ENCODE measurements at regions not wholly inside any gene's neighbourhood (a gene's known extent, or its start where the extent isn't known, plus 50 kb on each side); places are given as distances from the start of the nearest gene placed in this dataset.

DNA sequence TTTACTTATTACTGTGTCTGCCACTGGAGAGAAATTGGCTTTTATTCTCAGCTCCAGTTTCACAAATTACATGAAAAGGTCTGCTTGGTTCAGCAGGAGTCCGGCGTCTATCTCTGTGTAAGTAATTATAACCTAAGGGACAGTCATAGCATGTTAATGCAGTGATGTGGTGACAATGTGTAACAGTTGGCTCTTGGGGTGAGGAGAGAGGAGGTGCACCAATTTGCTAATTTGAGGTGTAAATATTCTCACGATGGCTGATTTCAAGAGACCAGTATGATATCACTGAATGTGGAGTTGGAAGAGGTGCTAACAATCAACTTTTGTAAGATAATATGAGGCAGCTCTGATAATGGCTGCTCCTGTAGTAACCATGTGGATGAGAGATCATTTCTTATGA lies 86.1 kb downstream of the CTH start:
- no peaks in the 10 kb centered on the region for H3K9me3 ChIP-seq (ENCODE audit: control insufficient read depth in 1 of 2, insufficient read depth in 1 of 2, low read depth in 1 of 2, low read length in 2 of 2)
- no TSS peak for BruUV-seq (replicated peaks)
- no peaks in the 10 kb centered on the region for H3K79me2 ChIP-seq (ENCODE audit: insufficient read depth, low read length)
- no peaks in the 10 kb centered on the region for H3K9me2 ChIP-seq (ENCODE audit: insufficient read depth)
- no peak for TF ChIP-seq EZH2phosphoT487 (IDR thresholded peaks at IDR 0.05; ENCODE audit: borderline replicate concordance)
- no peak for TF ChIP-seq EZH2 (IDR thresholded peaks at IDR 0.05)
- no peak for TF ChIP-seq POLR2AphosphoS5 (IDR thresholded peaks at IDR 0.05; ENCODE audit: low read depth, low read length)
- TF ChIP-seq SIN3A (IDR thresholded peaks at IDR 0.05; ENCODE audit: low read depth) = no peak
- no peak for TF ChIP-seq CBX3 (IDR thresholded peaks at IDR 0.05; ENCODE audit: low read depth)
- TF ChIP-seq, protein P1, sequence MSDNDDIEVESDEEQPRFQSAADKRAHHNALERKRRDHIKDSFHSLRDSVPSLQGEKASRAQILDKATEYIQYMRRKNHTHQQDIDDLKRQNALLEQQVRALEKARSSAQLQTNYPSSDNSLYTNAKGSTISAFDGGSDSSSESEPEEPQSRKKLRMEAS (IDR thresholded peaks at IDR 0.05) = no peak
- H3K9ac ChIP-seq (ENCODE audit: low read length) = no peak overlapping the region
- ATAC-seq (no peak), DNase-seq (ENCODE audit: low read depth, low spot score) (no peak)
- intact Hi-C loops (cut with micrococcal nuclease) = no loop called here
- CTCF ChIA-PET = no interaction called here
- no peak overlapping the region for H3K4me3 ChIP-seq (replicated peaks in 1 of 2; ENCODE audit: low read depth in 1 of 2, low read length in 2 of 2)
- POLR2A ChIA-PET = no interaction called here
- no peaks in the 10 kb centered on the region for H3K4me1 ChIP-seq (ENCODE audit: control insufficient read depth in 1 of 2, insufficient read depth in 2 of 2, low read length in 2 of 2)
- H3K4me2 ChIP-seq (ENCODE audit: low read length) = no peak overlapping the region
- RAD21 ChIA-PET (ENCODE audit: low non-redundant PET in 1 of 2, low total read pairs in 2 of 2, uncharacterized antibody in 2 of 2, unreplicated experiment in 2 of 2) = no interaction called here
- no peak overlapping the region for H3K27ac ChIP-seq (ENCODE audit: low read depth, low read length)
- no peaks in the 10 kb centered on the region for H3K36me3 ChIP-seq (ENCODE audit: control insufficient read depth in 1 of 2, insufficient read depth in 2 of 2, low read length in 2 of 2)
- no peak overlapping the region for H2AFZ ChIP-seq (ENCODE audit: low read depth, low read length, poor library complexity, severe bottlenecking)
- no peaks in the 10 kb centered on the region for H4K20me1 ChIP-seq (ENCODE audit: insufficient read depth)
- H3K27me3 ChIP-seq (ENCODE audit: insufficient read depth, low read length) = no peaks in the 10 kb centered on the region

DNA sequence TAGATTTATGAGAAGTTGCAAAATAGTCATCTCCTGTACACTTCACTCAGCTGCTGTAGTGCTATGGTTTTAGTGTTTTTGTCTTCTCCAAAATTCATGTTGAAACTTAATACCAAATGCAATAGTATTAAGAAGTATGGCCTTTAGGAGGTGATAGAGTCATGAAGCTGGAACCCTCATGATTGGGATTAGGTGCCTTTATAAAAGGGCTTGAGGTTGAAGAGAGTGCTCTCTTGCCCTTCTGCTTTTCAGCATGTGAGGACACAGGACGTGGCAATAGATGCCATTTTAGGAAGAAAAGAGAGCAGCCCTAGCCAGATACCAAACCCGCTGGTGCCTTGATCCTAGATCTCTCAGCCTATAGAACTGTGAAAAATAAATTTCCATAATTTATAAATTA lies 87.6 kb downstream of the CTH start:
- no peak overlapping the region for H3K4me2 ChIP-seq (ENCODE audit: low read length)
- no peak overlapping the region for H3K9ac ChIP-seq (ENCODE audit: low read length)
- no peaks in the 10 kb centered on the region for H4K20me1 ChIP-seq (ENCODE audit: insufficient read depth)
- TF ChIP-seq ZFX (IDR thresholded peaks at IDR 0.05) (no peak), TCF7L2 (IDR thresholded peaks at IDR 0.05; ENCODE audit: borderline replicate concordance, extremely low read depth, insufficient read depth, insufficient read length) (no peak)
- H3K36me3 ChIP-seq (ENCODE audit: control insufficient read depth in 1 of 2, insufficient read depth in 2 of 2, low read length in 2 of 2) = no peaks in the 10 kb centered on the region
- H3K9me2 ChIP-seq (ENCODE audit: insufficient read depth) = no peaks in the 10 kb centered on the region
- DNase-seq (ENCODE audit: low read depth, low spot score) = no peak
- H2AFZ ChIP-seq (ENCODE audit: low read depth, low read length, poor library complexity, severe bottlenecking) = no peak overlapping the region
- no peaks in the 10 kb centered on the region for H3K9me3 ChIP-seq (ENCODE audit: control insufficient read depth in 1 of 2, insufficient read depth in 1 of 2, low read depth in 1 of 2, low read length in 2 of 2)
- no peaks in the 10 kb centered on the region for H3K4me1 ChIP-seq (ENCODE audit: control insufficient read depth in 1 of 2, insufficient read depth in 2 of 2, low read length in 2 of 2)
- ChIA-PET RAD21 (ENCODE audit: low non-redundant PET in 1 of 2, low total read pairs in 2 of 2, uncharacterized antibody in 2 of 2, unreplicated experiment in 2 of 2) (no interaction called here), POLR2A (no interaction called here), CTCF (no interaction called here)
- ATAC-seq = no peak
- no peak overlapping the region for H3K4me3 ChIP-seq (replicated peaks in 1 of 2; ENCODE audit: low read depth in 1 of 2, low read length in 2 of 2)
- no peaks in the 10 kb centered on the region for H3K79me2 ChIP-seq (ENCODE audit: insufficient read depth, low read length)
- H3K27me3 ChIP-seq (ENCODE audit: insufficient read depth, low read length) = no peaks in the 10 kb centered on the region
- intact Hi-C loops (cut with micrococcal nuclease) = no loop called here
- H3K27ac ChIP-seq (ENCODE audit: low read depth, low read length) = no peak overlapping the region
- no TSS peak for BruUV-seq (replicated peaks)

All from HCT116 (cell line).